B cell (primary cell): ENCODE measurements at regions not wholly inside any gene's neighbourhood (a gene's known extent, or its start where the extent isn't known, plus 50 kb on each side); places are given as distances from the start of the nearest gene placed in this dataset.

Experiments
- ATAC-seq: fragments of 200-7000 bp; cut with Tn5 transposase; one replicate; pipeline ENCODE4 v1.10.0; 2021; ENCODE audit warnings: low read depth, mild to moderate bottlenecking, moderate number of reproducible peaks, moderate library complexity
- CTCF ChIA-PET: fragments of 350-600 bp; sonication (Branson Sonifier 250); formaldehyde crosslinking; loops from one replicate; lab custom pipeline; 2021; ENCODE audit warnings: antibody characterized with exemption, inconsistent platforms; lab: Charles Lee
- POLR2A ChIA-PET: fragments of 350-600 bp; sonication (Branson Sonifier 250); formaldehyde crosslinking; loops from one replicate; lab custom pipeline; 2021; ENCODE audit warnings: antibody characterized with exemption; lab: Charles Lee
- DNase-seq: peaks from one replicate; pipeline ENCODE4 v3.0.0; 2013
- H2AFZ ChIP-seq: 2 replicates; pipeline ENCODE4 v1.6.1; 2012; ENCODE audit warnings: mild to moderate bottlenecking, low read depth, low read length; ENCODE audit not compliant: insufficient read depth, poor library complexity, severe bottlenecking
- H3K27ac ChIP-seq, 2 donors: 1 replicate in 1 of 2; 2 replicates in 1 of 2; pipeline ENCODE4 v1.5.1; 2012 to 2013; ENCODE audit warnings: low read length in 2 of 2, mild to moderate bottlenecking in 2 of 2, moderate library complexity in 1 of 2
- H3K27me3 ChIP-seq, 4 experiments: fragments of 200-600 bp in 1 of 4; sonication (generic) in 1 of 4; replicated peaks in 1 of 4; 1 replicate in 2 of 4; 2 replicates in 2 of 4; pipeline versions ENCODE4 v1.6.1 to v1.7.0; 2013 to 2016; ENCODE audit warnings: low read length in 3 of 4, mild to moderate bottlenecking in 2 of 4, mixed read lengths in 1 of 4, moderate library complexity in 1 of 4; ENCODE audit not compliant: insufficient read depth in 4 of 4, control insufficient read depth in 3 of 4; ENCODE audit errors: control extremely low read depth in 1 of 4
- H3K36me3 ChIP-seq, 2 experiments: replicated peaks in 1 of 2; 1 replicate in 1 of 2; 2 replicates in 1 of 2; pipeline versions ENCODE4 v1.6.1 to v1.7.1; 2013; ENCODE audit warnings: low read length in 1 of 2; ENCODE audit not compliant: insufficient read depth in 2 of 2, control insufficient read depth in 1 of 2; ENCODE audit errors: control extremely low read depth in 1 of 2, extremely low read depth in 1 of 2
- H3K4me1 ChIP-seq, 2 donors: fragments of 200-600 bp in 1 of 2; sonication (generic) in 1 of 2; 1 replicate in 1 of 2; 2 replicates in 1 of 2; pipeline versions ENCODE4 v1.5.1 to v1.6.1; 2013 to 2017; ENCODE audit warnings: low read length in 2 of 2; ENCODE audit not compliant: control insufficient read depth in 2 of 2, insufficient read depth in 2 of 2
- H3K4me2 ChIP-seq: replicated peaks from 2 replicates; pipeline ENCODE3; 2012; ENCODE audit warnings: mild to moderate bottlenecking, low read depth, low read length; ENCODE audit not compliant: poor library complexity, severe bottlenecking
- H3K4me3 ChIP-seq, 5 experiments: fragments of 200-600 bp in 1 of 5; sonication (generic) in 1 of 5; 1 replicate in 3 of 5; 2 replicates in 2 of 5; pipeline versions ENCODE4 v1.5.1 to v1.7.0; 2011 to 2016; ENCODE audit warnings: low read length in 4 of 5, mild to moderate bottlenecking in 4 of 5, low read depth in 2 of 5, control low read depth in 1 of 5, moderate library complexity in 1 of 5; ENCODE audit not compliant: insufficient read depth in 1 of 5; ENCODE audit errors: control extremely low read depth in 1 of 5, extremely low read depth in 1 of 5
- H3K79me2 ChIP-seq: fragments of 200-600 bp; sonication (generic); one replicate; pipeline ENCODE4 v1.6.0; 2016; ENCODE audit warnings: low read length; ENCODE audit not compliant: control insufficient read depth, insufficient read depth
- H3K9ac ChIP-seq: fragments of 200-600 bp; sonication (generic); 2 replicates; pipeline ENCODE4 v1.6.1; 2017; ENCODE audit warnings: mild to moderate bottlenecking, low read length, moderate library complexity
- H3K9me3 ChIP-seq, 3 donors: one replicate each; pipeline versions ENCODE4 v1.6.1 to v1.7.1; 2013; ENCODE audit warnings: low read length in 2 of 3; ENCODE audit not compliant: control insufficient read depth in 2 of 3, insufficient read depth in 1 of 3; ENCODE audit errors: control extremely low read depth in 1 of 3
- H4K20me1 ChIP-seq: 2 replicates; pipeline ENCODE4 v1.6.0; 2012; ENCODE audit warnings: mild to moderate bottlenecking, low read length; ENCODE audit not compliant: insufficient read depth, control insufficient read depth, poor library complexity, severe bottlenecking
- H3K27ac Mint-ChIP-seq: one replicate; pipeline ENCODE4 v1.8.0; 2021; ENCODE audit warnings: mixed read lengths
- H3K27me3 Mint-ChIP-seq: one replicate; pipeline ENCODE4 v1.8.0; 2021; ENCODE audit warnings: mixed read lengths
- H3K4me1 Mint-ChIP-seq: one replicate; pipeline ENCODE4 v1.8.0; 2021; ENCODE audit warnings: mixed read lengths
- H3K4me3 Mint-ChIP-seq: one replicate; pipeline ENCODE4 v1.8.0; 2021; ENCODE audit warnings: mixed read lengths
- H3K9me3 Mint-ChIP-seq: one replicate; pipeline ENCODE4 v1.8.0; 2022; ENCODE audit warnings: mixed read lengths; ENCODE audit not compliant: insufficient read depth
- CTCF ChIP-seq: fragments of 200-600 bp; IDR thresholded peaks from one replicate; pipeline ENCODE4 v1.8.0; 2022; ENCODE audit warnings: antibody characterized with exemption, mild to moderate bottlenecking
- EZH2 ChIP-seq: IDR thresholded peaks from 2 replicates; pipeline ENCODE4 v1.6.1; 2012; ENCODE audit warnings: borderline replicate concordance, low read depth, mild to moderate bottlenecking, moderate library complexity, low read length; ENCODE audit not compliant: insufficient read depth, poor library complexity, severe bottlenecking
- whole genome bisulfite sequencing: methylation state at CpG from one replicate; pipeline ENCODE4 v1.1.5; 2013; ENCODE audit warnings: missing lambda C conversion rate; ENCODE audit not compliant: insufficient coverage; 5-methylcytosine and 5-hydroxymethylcytosine counted together
- intact Hi-C: fragments of 100-400 bp; cut with micrococcal nuclease; formaldehyde crosslinking; loops from one replicate; pipeline ENCODE4 v1.10.0; 2022

GRCh38 chr12:130219929-130220705 lies 57.9 kb downstream of the FZD10 start:
- POLR2A ChIA-PET: no interaction called here
- Mint-ChIP-seq H3K27me3 (no peaks in the 10 kb centered on the region), H3K4me1 (no peaks in the 10 kb centered on the region), H3K4me3 (no peak overlapping the region), H3K27ac (no peak overlapping the region), H3K9me3 (peaks cover 5% of the 10 kb centered on the region)
- H3K36me3 ChIP-seq: no peaks in the 10 kb centered on the region
- 31% methylated on average over 12 of the region's 15 CpGs for WGBS
- TF ChIP-seq CTCF (no peak), EZH2 (no peak)
- ATAC-seq (no peak), DNase-seq (no peak)
- H3K4me3 ChIP-seq: no peak overlapping the region
- CTCF ChIA-PET: no interaction called here
- peaks cover 0 to 48% (median 0%) of the 10 kb centered on the region in 3 donors for H3K9me3 ChIP-seq
- intact Hi-C loops: no loop called here
- H3K79me2 ChIP-seq: no peaks in the 10 kb centered on the region
- no peaks in the 10 kb centered on the region for H4K20me1 ChIP-seq
- no peak overlapping the region for H3K27ac ChIP-seq
- H2AFZ ChIP-seq: no peak overlapping the region
- no peak overlapping the region for H3K4me2 ChIP-seq
- no peaks in the 10 kb centered on the region for H3K27me3 ChIP-seq
- no peak overlapping the region for H3K9ac ChIP-seq
- no peaks in the 10 kb centered on the region for H3K4me1 ChIP-seq

- Histone ChIP-seq H3K4me1 (no peaks in the 10 kb centered on the region), H3K9ac (no peak overlapping the region), H3K4me3 (no peak overlapping the region), H3K4me2 (no peak overlapping the region), H4K20me1 (no peaks in the 10 kb centered on the region), H3K36me3 (no peaks in the 10 kb centered on the region), H3K9me3 (peaks cover 0 to 45% (median 0%) of the 10 kb centered on the region in 3 donors), H2AFZ (no peak overlapping the region), H3K27ac (no peak overlapping the region), H3K79me2 (no peaks in the 10 kb centered on the region), H3K27me3 (no peaks in the 10 kb centered on the region)
- no peak overlapping the region for H3K27ac Mint-ChIP-seq
- DNase-seq (no peak), ATAC-seq (no peak)
- H3K4me1 Mint-ChIP-seq: no peaks in the 10 kb centered on the region
- no peak overlapping the region for H3K4me3 Mint-ChIP-seq
- H3K27me3 Mint-ChIP-seq: no peaks in the 10 kb centered on the region
- CTCF ChIA-PET: no interaction called here
- intact Hi-C loops: no loop called here
- POLR2A ChIA-PET: no interaction called here
- no peak for TF ChIP-seq EZH2
- H3K9me3 Mint-ChIP-seq: peaks cover 5% of the 10 kb centered on the region
- WGBS: 57% methylated on average over 6 of the region's 9 CpGs
Measured at GRCh38 chr12:130220706-130221100, 58.4 kb downstream of the FZD10 start.
